Middle frontal gyrus (tissue), 1 donor: ENCODE measurements at regions not wholly inside any gene's neighbourhood (a gene's known extent, or its start where the extent isn't known, plus 50 kb on each side); places are given as distances from the start of the nearest gene placed in this dataset.
"Not testable (repeated sequence)": the region's sequence is repeated elsewhere in the genome, so short reads cannot be mapped to it uniquely, and the experiment has no call there.

Experiments used
- DNase-seq: peaks from one replicate; pipeline ENCODE4 v3.0.0-alpha.2; 2015; ENCODE audit warnings: low spot score; ENCODE audit errors: extremely low spot score

DNA sequence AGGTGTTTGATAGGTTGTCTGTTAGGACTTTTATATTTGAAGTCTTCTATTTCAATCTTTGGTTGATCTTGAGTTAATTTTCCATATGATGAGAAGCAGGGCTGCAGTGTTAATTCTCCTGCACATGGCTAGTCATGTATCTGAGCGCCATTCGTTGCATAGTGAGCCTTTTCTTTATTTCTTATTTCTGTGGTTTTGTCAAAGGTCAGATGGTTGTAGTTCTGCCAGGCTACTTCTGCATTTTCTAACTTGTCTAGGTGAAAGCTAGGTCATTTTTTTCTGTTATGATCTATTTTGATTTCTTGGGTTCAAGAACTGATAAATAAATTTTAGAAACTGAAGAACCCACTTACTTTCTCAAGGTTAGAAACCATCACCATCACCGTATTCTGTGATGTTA, 56.7 kb downstream of the CCDC74A start:
- no peak for DNase-seq

DNA sequence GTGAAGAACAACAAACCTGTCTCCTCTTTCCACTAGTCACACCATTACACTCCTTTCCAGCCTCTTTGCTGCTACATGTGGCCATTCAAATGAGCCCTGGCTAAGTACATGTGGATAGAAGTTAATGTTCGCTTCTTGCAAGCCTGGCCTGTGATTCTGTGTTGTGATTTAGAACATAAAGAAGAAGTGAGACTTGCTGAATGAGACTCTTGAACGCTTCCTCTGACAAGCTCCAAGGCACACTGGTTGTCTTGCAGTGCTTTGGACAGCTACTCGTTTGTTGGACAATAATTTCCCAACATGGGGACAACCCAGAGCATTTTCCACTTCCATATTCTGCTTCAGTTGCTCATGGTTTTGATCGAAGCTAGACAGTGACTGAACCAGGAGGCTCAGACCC, 57.3 kb downstream of the CCDC74A start:
- no peak for DNase-seq

DNA sequence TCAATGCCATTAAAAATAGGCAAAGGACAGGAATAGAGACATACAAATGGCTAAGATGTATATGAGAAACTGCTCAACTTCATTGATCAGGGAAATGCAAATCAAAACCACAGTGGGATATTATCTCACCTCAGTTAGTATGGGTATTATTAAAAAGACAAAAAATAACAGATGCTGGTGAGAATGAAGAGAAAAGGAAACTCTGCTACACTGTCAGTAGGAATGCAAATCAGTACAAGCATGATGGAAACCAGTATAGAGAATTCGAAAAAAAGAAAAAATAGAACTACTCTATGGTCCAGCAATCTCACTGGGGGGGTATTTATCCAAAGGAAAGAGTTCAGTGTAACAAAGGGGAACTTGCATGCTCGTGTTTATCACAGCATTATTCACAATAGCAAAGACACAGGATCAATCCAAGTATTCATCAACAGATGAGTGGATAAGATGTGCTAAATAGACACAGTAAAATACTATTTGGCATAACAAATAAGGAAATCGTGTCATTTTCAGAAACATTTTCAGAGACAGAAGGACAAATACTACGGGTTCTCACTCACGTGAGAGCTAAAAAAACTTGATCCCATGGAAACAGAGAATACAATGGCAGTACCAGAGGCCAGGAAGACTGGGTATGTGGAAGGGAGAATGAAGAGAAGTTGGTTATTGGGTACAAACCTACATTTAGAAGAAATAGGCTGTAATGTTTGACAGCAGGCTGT, 60.6 kb downstream of the CCDC74A start:
- DNase-seq, result no peak

DNA sequence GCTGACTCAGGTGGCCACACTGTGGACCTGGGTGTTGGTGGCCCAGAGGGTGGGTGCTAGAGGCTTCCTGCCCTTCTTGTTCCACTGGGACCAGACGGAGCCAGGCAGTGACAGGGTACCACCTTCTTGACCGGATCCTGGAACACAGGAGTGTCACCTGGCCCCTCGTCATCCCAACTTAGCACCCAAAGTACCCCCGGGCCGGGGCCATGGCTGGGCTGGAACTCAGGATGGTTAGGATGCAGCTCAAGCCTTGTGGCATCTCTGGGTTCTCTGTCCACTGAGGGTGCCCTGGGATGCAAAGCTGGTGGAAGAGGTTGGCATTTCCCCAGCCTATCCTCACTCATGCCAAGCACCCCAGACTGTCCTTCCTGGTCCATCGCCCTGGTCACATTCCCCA, 61.4 kb downstream of the CCDC74A start:
- not testable (repeated sequence) for DNase-seq

DNA sequence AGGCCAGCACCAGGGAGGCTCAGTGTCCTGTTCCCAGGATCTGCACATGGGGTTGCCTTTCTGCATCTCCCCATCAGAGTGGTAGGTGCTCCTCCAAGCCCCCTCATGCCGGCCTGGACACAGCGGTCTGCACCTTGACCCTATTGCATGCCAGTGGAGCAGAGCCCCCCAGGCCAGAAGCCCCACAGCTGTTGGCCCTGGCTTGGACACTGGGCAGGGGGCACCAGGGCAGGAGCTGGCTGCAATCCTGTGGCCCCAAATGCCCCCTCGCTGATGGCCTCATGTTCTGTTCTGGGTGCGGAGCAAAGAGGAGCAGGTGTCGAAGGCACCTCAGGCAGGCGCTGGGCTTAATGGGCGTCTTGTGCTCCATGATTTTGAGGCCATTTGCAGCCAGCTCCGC, 62.7 kb downstream of the CCDC74A start:
- no peak for DNase-seq

DNA sequence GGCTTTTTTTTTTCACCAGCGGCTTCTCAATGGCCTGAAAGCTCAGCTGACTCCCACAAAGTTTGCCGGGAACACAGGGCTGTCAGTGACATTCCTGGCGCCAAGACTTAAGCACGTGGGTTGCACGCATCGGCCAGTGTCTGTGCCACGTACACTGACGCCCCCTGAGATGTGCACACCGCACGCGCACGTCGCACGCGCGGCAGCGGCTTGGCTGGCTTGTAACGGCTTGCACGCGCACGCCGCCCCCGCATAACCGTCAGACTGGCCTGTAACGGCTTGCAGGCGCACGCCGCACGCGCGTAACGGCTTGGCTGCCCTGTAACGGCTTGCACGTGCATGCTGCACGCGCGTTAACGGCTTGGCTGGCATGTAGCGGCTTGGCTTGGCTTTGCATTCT, 63.2 kb downstream of the CCDC74A start:
- no peak for DNase-seq

DNA sequence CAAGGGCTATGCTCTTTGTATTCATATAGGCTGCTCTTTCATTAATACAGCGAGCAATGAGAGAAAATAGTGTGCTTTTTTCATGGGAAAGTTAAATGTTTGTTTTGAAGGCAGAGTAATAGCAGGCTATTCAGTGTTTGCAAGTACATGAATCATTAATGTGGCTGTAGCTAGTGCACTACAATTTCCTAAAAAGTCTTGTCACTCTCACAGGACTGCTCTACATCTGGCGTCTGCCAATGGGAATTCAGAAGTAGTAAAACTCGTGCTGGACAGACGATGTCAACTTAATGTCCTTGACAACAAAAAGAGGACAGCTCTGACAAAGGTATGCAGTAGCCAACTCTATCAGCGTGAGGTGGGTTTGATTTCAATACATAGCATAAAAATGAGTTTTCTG, 68.9 kb downstream of the CCDC74A start:
- DNase-seq, result not testable (repeated sequence)

DNA sequence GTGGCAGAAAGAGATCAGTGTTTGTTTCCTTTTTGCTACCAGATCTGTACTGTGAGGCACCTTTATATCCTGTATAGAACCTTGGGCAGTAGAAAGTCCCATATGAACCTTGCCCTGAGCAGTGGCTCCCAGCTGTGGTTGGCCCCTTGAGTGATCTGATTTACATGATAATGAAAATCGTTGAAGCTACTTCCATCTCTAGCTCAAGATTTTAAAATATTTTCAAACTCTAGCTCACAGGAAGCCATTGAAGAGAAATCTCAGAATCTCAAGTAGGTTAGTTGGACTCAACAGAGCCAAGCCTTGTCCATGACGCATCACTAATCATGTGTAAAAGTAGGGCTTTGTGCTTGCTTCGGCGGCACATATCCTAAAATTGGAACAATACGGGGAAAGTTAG, 74.8 kb downstream of the CCDC74A start:
- DNase-seq, result not testable (repeated sequence)

DNA sequence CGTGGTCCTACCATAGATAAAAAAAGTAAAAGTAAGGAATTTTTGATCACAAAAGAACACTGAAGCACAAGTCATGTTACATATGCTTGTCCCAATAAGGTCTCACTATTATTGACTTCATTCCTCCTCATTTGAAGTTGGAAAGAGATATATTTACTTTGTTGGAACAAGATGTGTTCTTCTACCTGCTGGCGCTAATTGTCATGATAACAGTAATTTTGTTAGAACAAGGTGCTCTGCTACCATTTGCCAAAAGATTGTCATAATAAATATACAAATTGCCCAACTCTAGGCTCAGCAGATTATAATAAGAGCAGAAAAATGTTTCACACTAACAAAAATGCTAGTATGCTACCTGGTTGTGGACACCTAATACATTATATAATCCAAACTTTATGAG, 77.0 kb downstream of the CCDC74A start:
- not testable (repeated sequence) for DNase-seq

DNA sequence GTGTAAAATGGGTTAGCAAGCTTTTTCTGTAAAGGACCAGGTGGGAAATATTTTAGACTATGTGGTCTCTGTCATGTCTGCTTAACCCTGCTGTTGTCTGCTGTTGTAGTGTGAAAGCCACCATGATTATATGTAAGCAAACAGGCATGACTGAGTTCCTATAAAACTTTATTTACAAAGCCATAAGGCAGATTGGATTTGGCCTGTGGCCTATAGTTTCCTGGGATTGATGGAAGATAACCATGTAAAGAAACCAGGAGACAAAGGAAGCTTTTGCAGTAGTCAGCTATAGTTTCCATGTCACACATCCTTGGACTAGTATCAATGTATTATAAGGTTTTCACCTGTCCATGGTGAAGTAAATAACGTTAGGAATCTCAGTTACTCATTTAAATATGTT, 78.7 kb downstream of the CCDC74A start:
- DNase-seq, result not testable (repeated sequence)

DNA sequence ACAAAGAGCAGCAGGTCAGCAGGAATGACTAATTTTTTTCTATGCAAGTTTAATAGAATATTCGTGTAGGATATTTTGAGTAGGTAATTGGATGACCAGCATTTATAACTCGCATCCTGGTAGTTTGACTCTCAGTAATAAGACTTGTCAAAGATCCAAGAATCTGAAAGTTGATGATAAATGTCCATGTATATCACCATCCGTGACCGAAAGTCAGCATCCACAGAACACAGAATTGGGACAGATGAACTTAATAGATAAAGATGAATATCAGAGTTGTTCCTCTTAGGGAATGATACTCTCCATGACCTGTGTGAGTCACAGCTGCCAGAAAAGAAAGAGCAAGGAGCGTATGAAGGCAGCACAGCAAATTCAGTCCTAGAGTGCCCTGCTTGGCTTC, 79.4 kb downstream of the CCDC74A start:
- DNase-seq, result not testable (repeated sequence)

DNA sequence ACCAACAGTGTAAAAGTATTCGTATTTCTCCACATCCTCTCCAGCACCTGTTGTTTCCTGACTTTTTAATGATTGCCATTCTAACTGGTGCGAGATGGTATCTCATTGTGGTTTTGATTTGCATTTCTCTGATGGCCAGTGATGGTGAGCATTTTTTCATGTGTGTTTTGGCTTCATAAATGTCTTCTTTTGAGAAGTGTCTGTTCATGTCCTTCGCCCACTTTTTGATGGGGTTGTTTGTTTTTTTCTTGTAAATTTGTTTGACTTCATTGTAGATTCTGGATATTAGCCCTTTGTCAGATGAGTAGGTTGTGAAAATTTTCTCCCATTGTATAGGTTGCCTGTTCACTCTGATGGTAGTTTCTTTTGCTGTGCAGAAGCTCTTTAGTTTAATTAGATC, 86.9 kb downstream of the CCDC74A start:
- not testable (repeated sequence) for DNase-seq

DNA sequence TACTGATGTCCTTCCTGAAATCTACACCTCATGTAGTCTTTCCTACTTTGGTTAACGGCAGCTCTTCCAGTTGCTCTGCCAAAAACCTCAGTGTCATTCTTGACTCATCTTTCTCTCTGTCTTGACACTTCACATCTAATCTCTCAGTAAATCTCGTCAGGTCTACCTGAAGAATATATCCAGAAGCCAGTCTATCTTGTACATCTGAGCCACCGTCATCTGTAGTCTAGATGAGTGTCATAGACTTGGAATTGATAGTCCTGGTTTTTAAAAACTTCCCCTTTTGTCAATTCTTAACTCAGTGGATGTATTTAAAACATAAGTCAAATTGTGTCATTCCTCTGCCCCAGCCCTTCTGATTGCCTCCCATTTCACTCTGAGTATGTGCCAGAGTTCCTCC, 90.6 kb downstream of the CCDC74A start:
- DNase-seq, result not testable (repeated sequence)

DNA sequence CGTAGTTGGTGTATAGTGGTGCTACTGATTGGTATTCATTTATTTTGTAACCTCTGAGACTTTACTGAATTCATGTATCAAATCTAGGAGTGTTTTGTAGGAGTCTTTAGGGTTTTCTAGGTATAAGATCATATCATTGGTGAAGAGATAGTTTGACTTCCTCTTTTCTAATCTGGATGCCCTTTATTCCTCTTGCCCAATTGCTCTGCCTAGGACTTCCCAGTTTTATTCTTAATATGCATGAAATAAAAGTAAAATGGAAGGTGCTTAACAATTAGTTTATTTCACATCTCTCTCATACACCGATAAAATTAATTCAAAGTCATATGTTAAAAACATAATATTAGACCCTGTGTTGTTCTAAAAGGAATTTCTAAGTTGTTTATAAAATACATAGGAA, 95.2 kb downstream of the CCDC74A start:
- DNase-seq, result not testable (repeated sequence)

DNA sequence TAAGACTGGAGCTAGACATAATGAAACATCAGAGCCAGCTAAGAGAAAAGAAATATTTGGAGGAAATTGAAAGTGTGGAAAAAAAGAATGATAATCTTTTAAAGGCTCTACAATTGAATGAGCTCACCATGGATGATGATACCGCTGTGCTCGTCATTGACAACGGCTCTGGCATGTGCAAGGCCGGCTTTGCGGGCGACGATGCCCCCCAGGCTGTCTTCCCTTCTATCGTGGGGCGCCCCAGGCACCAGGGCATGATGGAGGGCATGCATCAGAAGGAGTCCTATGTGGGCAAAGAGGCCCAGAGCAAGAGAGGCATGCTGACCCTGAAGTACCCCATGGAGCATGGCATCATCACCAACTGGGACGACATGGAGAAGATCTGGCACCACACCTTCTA, 98.3 kb downstream of the CCDC74A start:
- DNase-seq, result not testable (repeated sequence)

DNA sequence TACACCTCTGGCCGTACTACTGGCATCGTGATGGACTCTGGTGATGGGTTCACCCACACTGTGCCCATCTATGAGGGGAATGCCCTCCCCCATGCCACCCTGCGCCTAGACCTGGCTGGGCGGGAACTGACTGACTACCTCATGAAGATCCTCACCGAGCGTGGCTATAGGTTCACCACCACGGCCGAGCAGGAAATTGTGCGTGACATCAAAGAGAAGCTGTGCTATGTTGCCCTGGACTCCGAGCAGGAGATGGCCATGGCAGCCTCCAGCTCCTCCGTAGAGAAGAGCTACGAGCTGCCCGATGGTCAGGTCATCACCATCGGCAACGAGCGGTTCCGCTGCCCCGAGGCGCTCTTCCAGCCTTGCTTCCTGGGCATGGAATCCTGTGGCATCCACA, 98.9 kb downstream of the CCDC74A start:
- DNase-seq, result not testable (repeated sequence)

DNA sequence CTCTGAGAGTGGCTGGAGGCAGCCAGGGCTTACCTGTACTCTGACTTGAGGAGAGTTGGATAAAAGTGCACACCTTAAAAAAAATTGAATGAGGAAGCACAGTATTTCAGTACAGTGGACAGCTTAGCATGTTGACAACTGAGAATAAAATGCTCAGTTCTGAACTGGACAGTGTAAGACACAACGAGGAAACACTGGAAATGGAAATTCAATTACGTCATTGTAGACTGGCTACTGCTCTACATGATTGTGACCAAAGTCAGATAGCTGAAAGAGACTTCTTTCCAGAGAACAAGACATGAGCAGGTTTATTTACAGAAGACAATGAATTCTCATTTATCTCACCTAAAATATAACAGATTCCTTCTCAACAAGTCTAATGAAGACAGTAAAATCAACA, 100.1 kb downstream of the CCDC74A start:
- DNase-seq, result not testable (repeated sequence)

DNA sequence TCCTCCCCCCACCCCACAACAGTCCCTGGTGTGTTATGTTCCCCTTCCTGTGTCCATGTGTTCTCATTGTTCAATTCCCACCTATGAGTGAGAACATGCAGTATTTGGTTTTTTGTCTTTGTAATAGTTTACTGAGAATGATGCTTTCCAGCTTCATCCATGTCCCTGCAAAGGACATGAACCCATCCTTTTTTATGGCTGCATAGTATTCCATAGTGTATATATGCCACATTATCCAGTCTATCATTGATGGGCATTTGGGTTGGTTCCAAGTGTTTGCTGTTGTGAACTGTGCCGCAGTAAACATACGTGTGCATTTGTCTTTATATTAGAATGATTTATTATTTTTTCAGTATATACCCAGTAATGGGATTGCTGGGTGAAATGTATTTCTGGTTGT, 104.0 kb downstream of the CCDC74A start:
- not testable (repeated sequence) for DNase-seq

DNA sequence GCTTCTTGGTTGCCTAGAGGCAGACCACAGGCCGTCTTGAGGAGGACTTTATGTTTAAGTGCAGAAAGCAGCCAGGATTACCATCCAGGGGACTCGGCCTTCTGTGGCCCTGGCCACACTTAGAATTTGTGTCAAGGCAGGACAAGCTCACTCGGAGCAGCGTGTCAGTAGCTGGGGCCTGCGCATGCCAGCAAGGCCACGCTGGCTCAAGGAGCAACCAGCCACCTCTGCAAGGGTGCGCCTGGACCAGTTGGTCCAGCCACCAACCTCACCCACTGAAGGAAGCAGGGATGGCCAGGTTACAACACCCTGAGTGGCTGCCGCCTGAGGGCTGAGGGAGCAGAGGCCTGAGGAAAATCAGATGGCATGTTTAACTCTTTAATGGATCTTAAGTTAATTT, 105.7 kb downstream of the CCDC74A start:
- not testable (repeated sequence) for DNase-seq

DNA sequence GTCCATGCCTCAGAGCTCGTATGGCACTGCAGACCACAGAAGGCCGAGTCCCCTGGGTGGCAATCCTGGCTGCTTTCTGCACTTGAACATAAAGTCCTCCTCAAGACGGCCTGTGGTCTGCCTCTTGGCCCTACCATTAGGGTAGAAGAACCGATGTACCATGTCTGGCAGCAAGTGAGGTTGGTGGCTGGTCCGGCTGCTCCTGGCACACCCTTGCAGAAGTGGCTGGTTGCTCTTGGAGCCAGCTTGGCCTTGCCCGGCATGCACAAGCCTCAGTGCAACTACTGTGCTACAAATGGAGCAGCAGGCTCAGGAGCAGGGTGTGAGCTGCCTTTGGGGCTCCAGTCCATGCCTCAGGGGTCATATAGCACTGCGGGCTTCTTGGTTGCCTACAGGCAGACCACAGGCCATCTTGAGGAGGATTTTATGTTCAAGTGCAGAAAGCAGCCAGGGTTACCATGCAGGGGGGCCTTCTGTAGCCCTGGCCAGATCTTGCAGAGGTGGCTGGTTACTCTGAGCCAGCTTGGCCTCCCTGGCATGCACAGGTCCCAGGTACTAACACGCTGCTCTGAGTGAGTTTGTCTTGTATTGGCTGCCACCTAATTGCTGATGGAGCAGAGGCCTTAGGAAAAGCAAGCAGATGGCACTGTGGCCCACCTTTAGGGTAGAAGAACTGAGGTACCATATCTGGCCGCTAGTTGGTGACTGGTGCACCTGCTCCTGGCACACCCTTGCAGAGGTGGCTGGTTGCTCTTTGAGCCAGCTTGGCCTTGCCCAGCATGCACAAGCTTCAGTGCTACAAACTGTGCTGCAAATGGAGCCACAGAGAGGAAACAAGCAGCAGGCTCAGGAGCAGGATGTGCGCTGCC, 106.4 kb downstream of the CCDC74A start:
- not testable (repeated sequence) for DNase-seq

DNA sequence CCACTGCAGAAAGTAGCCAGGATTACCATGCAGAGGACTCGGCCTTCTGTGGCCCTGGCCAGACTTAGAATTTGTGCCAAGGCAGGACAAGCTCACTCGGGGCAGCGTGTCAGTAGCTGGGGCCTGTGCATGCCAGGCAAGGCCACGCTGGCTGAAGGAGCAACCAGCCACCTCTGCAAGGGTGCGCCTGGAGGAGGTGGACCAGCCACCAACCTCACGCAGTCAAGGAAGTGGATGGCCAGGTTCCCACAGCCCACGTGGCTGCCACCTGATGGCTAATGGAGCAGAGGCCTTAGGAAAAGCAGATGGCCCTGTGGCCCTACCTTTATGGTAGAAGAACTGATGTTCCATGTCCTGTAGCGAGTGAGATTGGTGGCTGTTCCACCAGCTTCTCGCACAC, 107.9 kb downstream of the CCDC74A start:
- no peak for DNase-seq

DNA sequence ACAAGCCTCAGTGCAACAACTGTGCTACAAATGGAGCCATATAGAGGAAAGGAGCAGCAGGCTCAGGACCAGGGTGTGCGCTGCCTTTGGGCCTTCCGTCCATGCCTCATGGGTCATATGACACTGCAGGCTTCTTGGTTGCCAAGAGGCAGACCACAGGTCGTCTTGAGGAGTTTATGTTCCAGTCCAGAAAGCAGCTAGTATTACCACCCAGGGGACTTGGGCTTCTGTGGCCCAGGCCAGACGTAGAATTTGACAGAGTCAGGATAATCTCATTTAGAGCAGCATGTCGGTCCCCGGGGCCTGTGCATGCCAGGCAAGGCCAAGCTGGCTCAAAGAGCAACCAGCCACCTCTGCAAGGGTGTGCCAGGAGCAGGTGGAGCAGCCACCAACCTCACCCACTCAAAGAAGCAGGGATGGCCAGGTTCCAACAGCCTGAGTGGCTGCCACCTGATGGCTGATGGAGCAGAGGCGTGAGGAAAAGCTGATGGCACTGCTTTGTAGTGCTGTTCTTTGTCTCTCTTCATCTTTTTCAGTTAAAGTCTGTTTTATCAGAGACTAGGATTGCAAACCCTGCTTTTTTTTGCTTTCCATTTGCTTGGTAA, 109.1 kb downstream of the CCDC74A start:
- not testable (repeated sequence) for DNase-seq
